ENCODE measurements at regions not wholly inside any gene's neighbourhood (a gene's known extent, or its start where the extent isn't known, plus 50 kb on each side); places are given as distances from the start of the nearest gene placed in this dataset.

GRCh38 chr9:26391036-26391435 is 501.6 kb downstream of the CAAP1 start:
- TF ChIP-seq RARB (CRISPR knock-in tag; IDR thresholded peaks at IDR 0.05) = no peak
- TF ChIP-seq OSR1 (CRISPR knock-in tag; IDR thresholded peaks at IDR 0.05) = no peak
- TF ChIP-seq ZNF70 (CRISPR knock-in tag; IDR thresholded peaks at IDR 0.05) = no peak
- no peak for TF ChIP-seq POU6F1 (CRISPR knock-in tag; IDR thresholded peaks at IDR 0.05; ENCODE audit: borderline replicate concordance, low read depth)

Data from SK-N-SH treated with all-trans-retinoic acid at 6 μM for 48 hours (cell line).